ENCODE measurements at regions not wholly inside any gene's neighbourhood (a gene's known extent, or its start where the extent isn't known, plus 50 kb on each side); places are given as distances from the start of the nearest gene placed in this dataset.

- DNase-seq (no peak), ATAC-seq (no peak)
- WGBS, 4 donors: 87 to 96% (median 90%) methylated on average over 1 of the region's 1 CpG
- Histone ChIP-seq H3K4me1 (no peaks in the 10 kb centered on the region), H3K27ac (no peak overlapping the region), H3K36me3 (no peaks in the 10 kb centered on the region), H3K4me3 (no peak overlapping the region), H3K27me3 (no peaks in the 10 kb centered on the region), H3K9me3 (peaks cover 0 to 4% (median 0%) of the 10 kb centered on the region in 12 donors)
- intact Hi-C loops (cut with DNase I): no loop called here
- no peak for TF ChIP-seq POLR2A (IDR thresholded peaks at IDR 0.05)
- TF ChIP-seq, protein P1, sequence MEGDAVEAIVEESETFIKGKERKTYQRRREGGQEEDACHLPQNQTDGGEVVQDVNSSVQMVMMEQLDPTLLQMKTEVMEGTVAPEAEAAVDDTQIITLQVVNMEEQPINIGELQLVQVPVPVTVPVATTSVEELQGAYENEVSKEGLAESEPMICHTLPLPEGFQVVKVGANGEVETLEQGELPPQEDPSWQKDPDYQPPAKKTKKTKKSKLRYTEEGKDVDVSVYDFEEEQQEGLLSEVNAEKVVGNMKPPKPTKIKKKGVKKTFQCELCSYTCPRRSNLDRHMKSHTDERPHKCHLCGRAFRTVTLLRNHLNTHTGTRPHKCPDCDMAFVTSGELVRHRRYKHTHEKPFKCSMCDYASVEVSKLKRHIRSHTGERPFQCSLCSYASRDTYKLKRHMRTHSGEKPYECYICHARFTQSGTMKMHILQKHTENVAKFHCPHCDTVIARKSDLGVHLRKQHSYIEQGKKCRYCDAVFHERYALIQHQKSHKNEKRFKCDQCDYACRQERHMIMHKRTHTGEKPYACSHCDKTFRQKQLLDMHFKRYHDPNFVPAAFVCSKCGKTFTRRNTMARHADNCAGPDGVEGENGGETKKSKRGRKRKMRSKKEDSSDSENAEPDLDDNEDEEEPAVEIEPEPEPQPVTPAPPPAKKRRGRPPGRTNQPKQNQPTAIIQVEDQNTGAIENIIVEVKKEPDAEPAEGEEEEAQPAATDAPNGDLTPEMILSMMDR (IDR thresholded peaks at IDR 0.05): no peak
Observed at GRCh38 chr18:29008809-29009208, 831.9 kb upstream of the CDH2 start.

DNA sequence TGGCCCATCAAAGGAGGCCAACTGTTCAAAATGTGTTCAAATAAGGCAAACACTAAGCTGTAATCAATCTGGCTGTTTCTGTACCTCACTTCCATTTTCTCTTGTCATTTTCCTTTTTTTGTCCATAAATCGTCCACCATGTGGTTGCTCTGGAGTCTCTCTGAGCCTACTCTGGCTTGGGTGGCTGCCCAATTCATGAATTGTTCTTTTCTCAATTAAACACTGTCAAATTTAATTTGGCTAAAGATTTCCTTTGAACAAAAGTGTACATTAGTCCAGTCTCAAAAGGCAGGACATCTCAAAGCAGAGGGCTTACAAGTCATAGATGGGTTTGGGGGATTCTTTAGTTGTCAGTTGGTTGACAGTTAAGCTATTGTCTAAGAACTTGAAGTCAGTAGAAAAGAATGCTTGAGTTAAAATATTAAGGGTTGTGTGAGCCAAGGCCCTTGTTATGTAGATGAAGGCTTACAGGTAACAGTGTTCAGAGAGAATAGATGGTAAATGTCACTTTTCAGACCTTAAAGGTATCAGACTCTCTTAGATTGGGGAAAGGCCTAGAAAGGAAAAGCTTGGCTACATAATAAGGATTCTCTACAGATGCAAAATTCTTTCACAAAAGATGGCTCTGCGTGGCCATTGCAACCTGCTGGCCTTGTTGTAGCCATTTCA is 831.2 kb upstream of the CDH2 start:
- H3K36me3 ChIP-seq: no peaks in the 10 kb centered on the region
- no peaks in the 10 kb centered on the region for H3K27me3 ChIP-seq
- no peak for ATAC-seq
- WGBS, 4 donors: 91 to 94% (median 92%) methylated on average over 2 of the region's 2 CpGs
- no peak for TF ChIP-seq POLR2A (IDR thresholded peaks at IDR 0.05)
- TF ChIP-seq, protein P1 (IDR thresholded peaks at IDR 0.05): no peak
- H3K4me3 ChIP-seq: no peak overlapping the region
- intact Hi-C loops (cut with DNase I): no loop called here
- no peaks in the 10 kb centered on the region for H3K4me1 ChIP-seq
- peaks cover 0 to 4% (median 0%) of the 10 kb centered on the region in 12 donors for H3K9me3 ChIP-seq
- DNase-seq: no peak
- H3K27ac ChIP-seq: no peak overlapping the region

- H3K4me3 ChIP-seq: no peak overlapping the region
- H3K36me3 ChIP-seq: no peaks in the 10 kb centered on the region
- ATAC-seq (no peak), DNase-seq (no peak)
- H3K9me3 ChIP-seq: peaks cover 0 to 4% (median 0%) of the 10 kb centered on the region in 12 donors
- no peak overlapping the region for H3K27ac ChIP-seq
- 29 to 46% (median 38%) methylated on average over 1 of the region's 1 CpG for WGBS, 4 donors
- no peaks in the 10 kb centered on the region for H3K27me3 ChIP-seq
- TF ChIP-seq, protein P1 (IDR thresholded peaks at IDR 0.05): no peak
- no peak for TF ChIP-seq POLR2A (IDR thresholded peaks at IDR 0.05)
- no peaks in the 10 kb centered on the region for H3K4me1 ChIP-seq
- intact Hi-C loops (cut with DNase I): no loop called here
Observed at GRCh38 chr18:29004921-29005320, 828.0 kb upstream of the CDH2 start.

- intact Hi-C loops (cut with DNase I): no loop called here
- no peak overlapping the region for H3K27ac ChIP-seq
- ATAC-seq (no peak), DNase-seq (no peak)
- H3K4me3 ChIP-seq: no peak overlapping the region
- no peak for TF ChIP-seq POLR2A (IDR thresholded peaks at IDR 0.05)
- TF ChIP-seq, protein P1 (IDR thresholded peaks at IDR 0.05): no peak
- H3K36me3 ChIP-seq: no peaks in the 10 kb centered on the region
- WGBS, 4 donors: 86 to 91% (median 88%) methylated on average over 2 of the region's 2 CpGs
- H3K4me1 ChIP-seq: no peaks in the 10 kb centered on the region
- H3K9me3 ChIP-seq: peaks cover 0 to 4% (median 0%) of the 10 kb centered on the region in 12 donors
- no peaks in the 10 kb centered on the region for H3K27me3 ChIP-seq
Observed at GRCh38 chr18:29003194-29003593, 826.3 kb upstream of the CDH2 start.

Data from heart left ventricle (tissue), 16 donors.